ENCODE measurements at regions not wholly inside any gene's neighbourhood (a gene's known extent, or its start where the extent isn't known, plus 50 kb on each side); places are given as distances from the start of the nearest gene placed in this dataset.

DNA sequence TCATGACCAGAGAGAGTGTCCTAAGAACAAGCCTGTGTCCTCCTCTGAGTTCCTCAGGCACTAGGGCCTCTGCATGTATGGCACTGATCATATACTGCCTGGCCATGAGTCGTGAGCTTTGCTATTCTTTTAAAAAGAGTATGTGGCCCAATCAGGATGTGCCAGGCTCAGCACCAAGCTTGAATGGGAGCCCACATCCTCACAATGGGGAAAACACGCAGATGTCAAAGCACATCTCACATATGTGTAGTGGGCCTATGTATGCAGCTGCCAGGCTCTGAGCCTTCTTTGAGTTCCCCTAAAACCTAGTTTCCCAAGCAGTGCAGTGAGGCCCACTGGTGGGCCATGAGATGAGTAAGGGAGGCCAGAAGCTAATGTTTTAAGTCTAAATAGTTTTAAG is 69.9 kb upstream of the SLC1A4 start:
- Histone ChIP-seq H4K20me1 (ENCODE audit: insufficient read depth) (no peaks in the 10 kb centered on the region), H3K9me2 (no peaks in the 10 kb centered on the region), H3K4me1 (ENCODE audit: control insufficient read depth in 1 of 2, insufficient read depth in 2 of 2, low read depth in 1 of 2, low read length in 1 of 2) (no peaks in the 10 kb centered on the region), H3F3A (replicated peaks; ENCODE audit: insufficient read depth) (no peaks in the 10 kb centered on the region), H3K27me3 (ENCODE audit: insufficient read depth) (no peaks in the 10 kb centered on the region), H3K79me2 (ENCODE audit: insufficient read depth) (no peaks in the 10 kb centered on the region), H3K27ac (ENCODE audit: low read depth in 2 of 2, low read length in 1 of 2) (no peak overlapping the region), H3K4me3 (ENCODE audit: low read depth in 2 of 2, low read length in 1 of 2) (no peak overlapping the region), H3K36me3 (replicated peaks in 1 of 2; ENCODE audit: control insufficient read depth in 1 of 2, insufficient read depth in 2 of 2, low read length in 1 of 2) (no peaks in the 10 kb centered on the region), H3K9me3 (no peaks in the 10 kb centered on the region), H2AFZ (ENCODE audit: low read depth) (no peak overlapping the region), H3K4me2 (no peak overlapping the region), H3K9ac (no peak overlapping the region)
- TF ChIP-seq, protein P1, sequence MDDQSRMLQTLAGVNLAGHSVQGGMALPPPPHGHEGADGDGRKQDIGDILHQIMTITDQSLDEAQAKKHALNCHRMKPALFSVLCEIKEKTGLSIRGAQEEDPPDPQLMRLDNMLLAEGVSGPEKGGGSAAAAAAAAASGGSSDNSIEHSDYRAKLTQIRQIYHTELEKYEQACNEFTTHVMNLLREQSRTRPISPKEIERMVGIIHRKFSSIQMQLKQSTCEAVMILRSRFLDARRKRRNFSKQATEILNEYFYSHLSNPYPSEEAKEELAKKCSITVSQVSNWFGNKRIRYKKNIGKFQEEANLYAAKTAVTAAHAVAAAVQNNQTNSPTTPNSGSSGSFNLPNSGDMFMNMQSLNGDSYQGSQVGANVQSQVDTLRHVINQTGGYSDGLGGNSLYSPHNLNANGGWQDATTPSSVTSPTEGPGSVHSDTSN (IDR thresholded peaks at IDR 0.05) = no peak
- TF ChIP-seq YY1 (IDR thresholded peaks at IDR 0.05; ENCODE audit: low read depth) (no peak), RCOR1 (IDR thresholded peaks at IDR 0.05; ENCODE audit: low read length) (no peak)
- 85% methylated on average over 2 of the region's 2 CpGs for WGBS (ENCODE audit: low lambda C conversion rate)
- no peak for DNase-seq
- ChIA-PET POLR2A (interaction anchor here (0.7 kb wide), 1 partner anchor 110 kb away, joined by 3 read pairs; no protein-coding TSS in a partner anchor), CTCF (interaction anchor here (0.6 to 3.6 kb wide), 4 partner anchors 72 to 613 kb away, joined by 3 to 130 read pairs (median 10); no protein-coding TSS in a partner anchor)

DNA sequence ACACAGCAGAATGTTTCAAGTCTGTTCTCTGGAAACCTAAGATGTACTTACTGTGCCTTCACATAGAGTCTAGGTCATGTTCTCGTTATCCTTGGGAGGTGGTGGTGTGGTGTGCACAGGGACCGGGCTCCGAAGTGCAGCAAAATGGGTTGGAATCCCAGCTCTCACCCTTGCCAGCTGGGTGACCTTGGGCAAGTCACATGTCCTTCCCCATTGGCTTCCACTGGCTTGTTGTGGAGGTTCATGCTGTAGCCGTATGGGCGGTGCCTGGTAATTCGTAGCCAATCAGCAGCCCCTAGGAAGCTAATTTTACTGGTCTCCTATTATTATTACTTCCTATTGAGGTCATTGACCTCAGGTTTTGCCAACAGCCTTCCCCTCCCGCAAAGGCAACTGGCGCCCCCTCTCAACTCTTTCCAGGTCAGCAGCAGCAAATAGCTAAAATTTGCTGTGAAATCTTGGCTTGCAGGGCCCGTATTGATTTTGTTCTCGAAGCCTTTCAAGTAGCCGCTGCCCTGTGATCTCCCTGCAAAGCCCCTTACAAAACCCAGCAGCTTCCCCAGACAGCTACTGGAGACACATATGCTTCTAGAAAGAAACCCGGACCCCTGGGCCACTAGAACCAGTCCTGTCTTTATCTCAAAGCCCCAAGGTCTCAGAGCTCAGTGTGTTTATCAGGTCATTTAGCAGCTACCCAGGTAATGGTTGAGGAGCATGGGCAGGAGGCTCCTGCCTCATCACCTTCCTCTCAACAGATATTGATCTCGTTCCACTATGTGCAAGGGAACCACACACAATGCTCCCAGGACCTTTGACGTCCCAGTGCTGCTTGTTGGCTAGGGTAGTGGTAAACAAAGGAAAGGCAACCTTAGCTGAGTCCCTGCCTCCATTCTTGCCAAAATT is 66.5 kb upstream of the SLC1A4 start:
- H3K9me3 ChIP-seq = no peaks in the 10 kb centered on the region
- no peaks in the 10 kb centered on the region for H4K20me1 ChIP-seq (ENCODE audit: insufficient read depth)
- no peak for DNase-seq
- CTCF ChIA-PET = interaction anchor here (0.7 to 3.0 kb wide), 5 partner anchors 13 to 264 kb away, joined by 3 to 12 read pairs (median 3); no protein-coding TSS in a partner anchor
- no peaks in the 10 kb centered on the region; the same call in 1 of the 2 replicates for H3K27me3 ChIP-seq (ENCODE audit: insufficient read depth)
- H3F3A ChIP-seq (replicated peaks; ENCODE audit: insufficient read depth) = no peaks in the 10 kb centered on the region
- no peaks in the 10 kb centered on the region for H3K4me1 ChIP-seq (ENCODE audit: control insufficient read depth in 1 of 2, insufficient read depth in 2 of 2, low read depth in 1 of 2, low read length in 1 of 2)
- H3K4me3 ChIP-seq (ENCODE audit: low read depth in 2 of 2, low read length in 1 of 2) = no peak overlapping the region
- 85% methylated on average over 14 of the region's 14 CpGs for WGBS (ENCODE audit: low lambda C conversion rate)
- POLR2A ChIA-PET = interaction anchor here (0.6 kb wide), 1 partner anchor 47 kb away, joined by 8 read pairs; no protein-coding TSS in a partner anchor
- H3K79me2 ChIP-seq (ENCODE audit: insufficient read depth) = no peaks in the 10 kb centered on the region
- H3K9ac ChIP-seq = no peak overlapping the region
- no peaks in the 10 kb centered on the region for H3K9me2 ChIP-seq
- H3K36me3 ChIP-seq (replicated peaks in 1 of 2; ENCODE audit: control insufficient read depth in 1 of 2, insufficient read depth in 2 of 2, low read length in 1 of 2) = no peaks in the 10 kb centered on the region
- TF ChIP-seq NFIC (IDR thresholded peaks at IDR 0.05; ENCODE audit: borderline replicate concordance) (no peak), YY1 (IDR thresholded peaks at IDR 0.05; ENCODE audit: low read depth) (no peak), GABPA (IDR thresholded peaks at IDR 0.05; ENCODE audit: low read depth) (no peak), RCOR1 (IDR thresholded peaks at IDR 0.05; ENCODE audit: low read length) (no peak)
- TF ChIP-seq, protein P2, sequence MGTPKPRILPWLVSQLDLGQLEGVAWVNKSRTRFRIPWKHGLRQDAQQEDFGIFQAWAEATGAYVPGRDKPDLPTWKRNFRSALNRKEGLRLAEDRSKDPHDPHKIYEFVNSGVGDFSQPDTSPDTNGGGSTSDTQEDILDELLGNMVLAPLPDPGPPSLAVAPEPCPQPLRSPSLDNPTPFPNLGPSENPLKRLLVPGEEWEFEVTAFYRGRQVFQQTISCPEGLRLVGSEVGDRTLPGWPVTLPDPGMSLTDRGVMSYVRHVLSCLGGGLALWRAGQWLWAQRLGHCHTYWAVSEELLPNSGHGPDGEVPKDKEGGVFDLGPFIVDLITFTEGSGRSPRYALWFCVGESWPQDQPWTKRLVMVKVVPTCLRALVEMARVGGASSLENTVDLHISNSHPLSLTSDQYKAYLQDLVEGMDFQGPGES (IDR thresholded peaks at IDR 0.05; ENCODE audit: low read depth, low read length) = no peak
- TF ChIP-seq, protein P3, sequence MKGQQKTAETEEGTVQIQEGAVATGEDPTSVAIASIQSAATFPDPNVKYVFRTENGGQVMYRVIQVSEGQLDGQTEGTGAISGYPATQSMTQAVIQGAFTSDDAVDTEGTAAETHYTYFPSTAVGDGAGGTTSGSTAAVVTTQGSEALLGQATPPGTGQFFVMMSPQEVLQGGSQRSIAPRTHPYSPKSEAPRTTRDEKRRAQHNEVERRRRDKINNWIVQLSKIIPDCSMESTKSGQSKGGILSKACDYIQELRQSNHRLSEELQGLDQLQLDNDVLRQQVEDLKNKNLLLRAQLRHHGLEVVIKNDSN (IDR thresholded peaks at IDR 0.05; ENCODE audit: borderline replicate concordance, low read depth) = no peak
- TF ChIP-seq, protein P1 (IDR thresholded peaks at IDR 0.05) = no peak
- H2AFZ ChIP-seq (ENCODE audit: low read depth) = no peak overlapping the region
- no peak overlapping the region for H3K4me2 ChIP-seq
- no peak overlapping the region for H3K27ac ChIP-seq (ENCODE audit: low read depth in 2 of 2, low read length in 1 of 2)
